Ishikawa (cell line): ENCODE measurements at regions not wholly inside any gene's neighbourhood (a gene's known extent, or its start where the extent isn't known, plus 50 kb on each side); places are given as distances from the start of the nearest gene placed in this dataset.

Experiments
- CEBPB ChIP-seq: IDR thresholded peaks from 2 replicates; pipeline ENCODE4 v1.6.1; 2012
- CREB1 ChIP-seq: IDR thresholded peaks from 2 replicates; pipeline ENCODE4 v1.6.1; 2012; ENCODE audit warnings: low read depth
- EGR1 ChIP-seq: IDR thresholded peaks from 2 replicates; pipeline ENCODE4 v1.6.1; 2012
- EP300 ChIP-seq: IDR thresholded peaks from 2 replicates; pipeline ENCODE4 v1.6.1; 2012; ENCODE audit warnings: borderline replicate concordance
- FOXM1 ChIP-seq: IDR thresholded peaks from 2 replicates; pipeline ENCODE4 v1.6.1; 2012; ENCODE audit warnings: low read depth, borderline replicate concordance
- MAX ChIP-seq: IDR thresholded peaks from 2 replicates; pipeline ENCODE4 v1.6.1; 2012
- NFIC ChIP-seq: IDR thresholded peaks from 2 replicates; pipeline ENCODE4 v1.6.1; 2012
- RAD21 ChIP-seq: IDR thresholded peaks from 2 replicates; pipeline ENCODE4 v1.6.1; 2012; ENCODE audit warnings: low read depth
- TAF1 ChIP-seq: IDR thresholded peaks from 2 replicates; pipeline ENCODE4 v1.6.1; 2012; ENCODE audit warnings: low read depth, mild to moderate bottlenecking
- TCF12 ChIP-seq: IDR thresholded peaks from 2 replicates; pipeline ENCODE4 v1.6.1; 2012; ENCODE audit warnings: low read depth
- TEAD4 ChIP-seq: IDR thresholded peaks from 2 replicates; pipeline ENCODE4 v1.6.1; 2012
- YY1 ChIP-seq: IDR thresholded peaks from 2 replicates; pipeline ENCODE4 v1.6.1; 2012; ENCODE audit warnings: low read depth
- ZBTB7A ChIP-seq: IDR thresholded peaks from 2 replicates; pipeline ENCODE4 v1.6.1; 2012; ENCODE audit warnings: low read depth
- TF ChIP-seq, protein P1 (sequence below): IDR thresholded peaks from 2 replicates; pipeline ENCODE4 v1.6.1; 2012; ENCODE audit warnings: low read depth, mild to moderate bottlenecking
- TF ChIP-seq, protein P2 (sequence below): IDR thresholded peaks from 2 replicates; pipeline ENCODE4 v1.6.1; 2012

DNA sequence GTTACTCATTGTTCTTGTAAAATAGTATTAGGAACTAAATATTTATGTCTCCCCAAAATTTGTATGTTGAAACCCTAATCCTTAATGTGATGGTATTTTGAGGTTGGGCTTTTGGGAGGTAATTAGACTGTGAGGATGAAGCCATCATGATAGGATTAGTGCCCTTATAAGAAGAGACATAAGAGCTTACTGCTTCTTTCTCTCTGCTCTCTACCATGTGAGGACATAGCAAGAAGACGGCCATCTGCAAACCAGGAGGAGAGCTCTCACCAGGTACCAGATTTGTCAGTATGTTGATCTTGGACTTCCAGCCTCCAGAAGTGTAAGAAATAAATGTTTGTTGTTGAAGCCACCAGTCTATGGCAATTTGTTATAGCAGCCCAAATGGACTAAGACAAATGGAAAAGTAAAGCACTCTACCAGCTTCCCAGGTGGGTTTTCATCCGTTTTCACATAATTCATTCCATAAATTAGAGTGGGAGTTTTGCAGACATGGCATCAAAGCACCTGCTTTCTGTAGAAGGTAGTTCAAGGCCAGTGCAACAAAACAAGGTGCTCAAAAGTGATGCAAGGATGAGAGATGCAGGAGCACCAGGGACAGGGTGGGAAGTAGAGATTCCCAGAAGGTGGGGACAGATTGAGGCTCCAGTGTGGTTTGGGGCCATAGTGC is 70.7 kb downstream of the MYCN start:
- TF ChIP-seq NFIC (no peak), TAF1 (no peak), MAX (no peak), RAD21 (no peak), ZBTB7A (no peak), CEBPB (no peak), TCF12 (no peak), EP300 (no peak), EGR1 (no peak)
- TF ChIP-seq, protein P1, sequence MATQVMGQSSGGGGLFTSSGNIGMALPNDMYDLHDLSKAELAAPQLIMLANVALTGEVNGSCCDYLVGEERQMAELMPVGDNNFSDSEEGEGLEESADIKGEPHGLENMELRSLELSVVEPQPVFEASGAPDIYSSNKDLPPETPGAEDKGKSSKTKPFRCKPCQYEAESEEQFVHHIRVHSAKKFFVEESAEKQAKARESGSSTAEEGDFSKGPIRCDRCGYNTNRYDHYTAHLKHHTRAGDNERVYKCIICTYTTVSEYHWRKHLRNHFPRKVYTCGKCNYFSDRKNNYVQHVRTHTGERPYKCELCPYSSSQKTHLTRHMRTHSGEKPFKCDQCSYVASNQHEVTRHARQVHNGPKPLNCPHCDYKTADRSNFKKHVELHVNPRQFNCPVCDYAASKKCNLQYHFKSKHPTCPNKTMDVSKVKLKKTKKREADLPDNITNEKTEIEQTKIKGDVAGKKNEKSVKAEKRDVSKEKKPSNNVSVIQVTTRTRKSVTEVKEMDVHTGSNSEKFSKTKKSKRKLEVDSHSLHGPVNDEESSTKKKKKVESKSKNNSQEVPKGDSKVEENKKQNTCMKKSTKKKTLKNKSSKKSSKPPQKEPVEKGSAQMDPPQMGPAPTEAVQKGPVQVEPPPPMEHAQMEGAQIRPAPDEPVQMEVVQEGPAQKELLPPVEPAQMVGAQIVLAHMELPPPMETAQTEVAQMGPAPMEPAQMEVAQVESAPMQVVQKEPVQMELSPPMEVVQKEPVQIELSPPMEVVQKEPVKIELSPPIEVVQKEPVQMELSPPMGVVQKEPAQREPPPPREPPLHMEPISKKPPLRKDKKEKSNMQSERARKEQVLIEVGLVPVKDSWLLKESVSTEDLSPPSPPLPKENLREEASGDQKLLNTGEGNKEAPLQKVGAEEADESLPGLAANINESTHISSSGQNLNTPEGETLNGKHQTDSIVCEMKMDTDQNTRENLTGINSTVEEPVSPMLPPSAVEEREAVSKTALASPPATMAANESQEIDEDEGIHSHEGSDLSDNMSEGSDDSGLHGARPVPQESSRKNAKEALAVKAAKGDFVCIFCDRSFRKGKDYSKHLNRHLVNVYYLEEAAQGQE, result no peak

- no peak for TF ChIP-seq NFIC
Measured at GRCh38 chr2:16010011-16010410, 69.7 kb downstream of the MYCN start.

DNA sequence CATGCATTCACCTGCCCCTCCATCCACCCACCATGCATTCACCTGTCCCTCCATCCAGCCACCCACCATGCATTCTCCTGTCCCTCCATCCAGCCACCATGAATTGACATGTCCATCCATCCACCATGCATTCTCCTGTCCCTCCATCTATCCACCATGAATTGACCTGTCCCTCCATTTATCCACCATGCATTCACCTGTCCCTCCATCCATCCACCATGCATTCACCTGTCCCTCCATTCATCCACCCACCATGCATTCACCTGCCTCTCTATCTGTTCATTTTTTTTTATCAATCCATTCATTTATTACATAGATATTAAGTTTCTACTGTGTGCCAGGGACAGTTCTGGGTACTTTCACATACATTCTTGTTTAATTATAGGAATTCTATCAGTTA is 69.2 kb downstream of the MYCN start:
- no peak for TF ChIP-seq EGR1
- no peak for TF ChIP-seq FOXM1
- no peak for TF ChIP-seq MAX

DNA sequence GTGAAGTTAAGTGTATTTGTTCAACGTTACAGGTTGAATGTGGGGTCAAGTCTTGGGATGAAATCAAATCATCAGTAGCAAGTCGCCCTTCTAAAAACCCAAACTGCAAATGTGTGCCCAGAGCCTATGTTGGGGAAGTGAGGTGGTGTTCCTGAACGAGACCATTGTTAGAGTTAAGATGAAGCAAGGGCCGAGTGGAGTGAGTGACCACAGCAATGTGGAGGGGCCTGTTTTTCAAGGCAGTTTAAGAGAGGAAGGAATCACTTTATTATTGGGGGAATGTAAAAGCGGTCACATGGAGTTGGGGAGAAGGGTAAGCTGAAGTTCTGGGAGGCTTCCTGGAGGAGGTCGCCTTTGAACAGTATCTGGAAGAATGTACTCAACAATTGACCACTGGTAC is 68.5 kb downstream of the MYCN start:
- no peak for TF ChIP-seq EP300
- no peak for TF ChIP-seq YY1
- TF ChIP-seq RAD21, result no peak
- TF ChIP-seq TEAD4, result no peak
- TF ChIP-seq, protein P2, sequence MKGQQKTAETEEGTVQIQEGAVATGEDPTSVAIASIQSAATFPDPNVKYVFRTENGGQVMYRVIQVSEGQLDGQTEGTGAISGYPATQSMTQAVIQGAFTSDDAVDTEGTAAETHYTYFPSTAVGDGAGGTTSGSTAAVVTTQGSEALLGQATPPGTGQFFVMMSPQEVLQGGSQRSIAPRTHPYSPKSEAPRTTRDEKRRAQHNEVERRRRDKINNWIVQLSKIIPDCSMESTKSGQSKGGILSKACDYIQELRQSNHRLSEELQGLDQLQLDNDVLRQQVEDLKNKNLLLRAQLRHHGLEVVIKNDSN, result no peak
- TF ChIP-seq TCF12, result no peak
- TF ChIP-seq, protein P1, result no peak
- no peak for TF ChIP-seq EGR1
- no peak for TF ChIP-seq CEBPB
- TF ChIP-seq CREB1, result no peak
- TF ChIP-seq TAF1, result no peak
- no peak for TF ChIP-seq NFIC
- no peak for TF ChIP-seq ZBTB7A
- TF ChIP-seq FOXM1, result no peak
- no peak for TF ChIP-seq MAX

DNA sequence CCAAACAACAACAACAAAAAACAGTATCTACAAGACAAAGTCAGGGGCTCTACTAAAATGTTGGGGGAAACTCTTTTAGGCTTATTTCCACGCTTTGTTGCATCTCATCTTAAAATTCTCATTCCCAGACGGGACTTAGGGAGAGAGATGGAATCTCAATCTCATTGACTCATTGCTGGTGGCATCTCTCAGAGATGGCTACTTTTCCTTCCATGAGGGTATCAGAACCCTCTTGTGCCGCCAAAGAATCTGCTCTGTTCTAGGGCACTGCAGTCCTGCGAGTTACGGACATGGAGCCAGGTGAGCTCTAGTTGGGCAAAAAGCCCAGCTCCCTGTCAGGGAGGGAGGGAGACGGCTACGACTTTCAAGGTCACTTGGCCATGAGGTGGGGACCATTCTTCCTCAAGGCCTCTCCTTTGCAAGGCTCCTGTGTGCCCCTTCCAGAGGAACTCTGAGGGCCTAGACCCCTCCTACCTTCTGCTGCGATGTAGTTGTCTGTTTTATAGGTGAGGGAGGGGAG is 68.0 kb downstream of the MYCN start:
- TF ChIP-seq TAF1 (no peak), NFIC (no peak), RAD21 (no peak), TEAD4 (no peak), CREB1 (no peak), FOXM1 (no peak), YY1 (no peak), EP300 (no peak), ZBTB7A (no peak), EGR1 (no peak)
- TF ChIP-seq, protein P2, result no peak

DNA sequence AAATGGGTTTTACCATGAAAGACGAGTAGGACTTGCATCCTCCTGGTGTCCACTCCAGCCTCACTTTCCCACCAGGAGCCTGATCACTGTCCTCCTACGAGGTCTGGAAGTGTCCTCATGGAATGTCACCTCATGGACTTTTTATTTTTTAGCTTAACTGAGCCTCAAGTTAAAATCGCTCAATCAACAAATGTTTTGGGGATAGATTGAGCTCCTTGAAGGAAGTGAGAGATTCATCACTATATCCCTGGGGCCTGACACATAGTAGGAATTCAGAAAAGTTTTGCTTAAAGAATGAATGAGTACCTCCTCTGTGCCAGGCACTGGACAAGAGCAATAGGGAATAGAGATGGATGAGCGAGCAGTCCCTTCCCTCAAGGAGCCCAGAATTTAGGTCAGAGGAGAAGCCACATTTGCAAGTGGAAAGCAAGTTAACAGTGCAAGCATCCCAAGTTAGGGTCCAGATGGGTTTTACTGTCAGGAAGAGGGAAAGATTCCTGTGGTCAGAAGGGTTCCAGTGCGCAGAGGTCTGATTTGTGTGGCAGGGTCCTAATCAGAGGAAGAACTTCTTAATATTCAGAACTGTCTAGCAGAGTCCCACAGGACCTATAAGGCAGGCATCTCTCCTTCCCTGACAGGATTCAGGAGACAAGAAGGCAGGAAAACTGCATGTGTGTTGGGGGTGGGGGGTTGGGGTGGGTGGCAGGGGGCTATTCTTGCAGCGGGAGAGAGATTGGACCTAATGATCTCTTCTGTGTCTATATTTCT is 67.0 kb downstream of the MYCN start:
- TF ChIP-seq, protein P2, result no peak
- TF ChIP-seq EGR1, result no peak
- TF ChIP-seq TCF12, result no peak
- TF ChIP-seq MAX, result no peak
- TF ChIP-seq FOXM1, result no peak
- no peak for TF ChIP-seq CEBPB
- TF ChIP-seq CREB1, result no peak
- no peak for TF ChIP-seq YY1
- TF ChIP-seq TAF1, result no peak
- TF ChIP-seq ZBTB7A, result no peak
- TF ChIP-seq RAD21, result no peak
- TF ChIP-seq, protein P1, result no peak
- no peak for TF ChIP-seq EP300
- TF ChIP-seq TEAD4, result no peak
- no peak for TF ChIP-seq NFIC
